ENCODE measurements at regions not wholly inside any gene's neighbourhood (a gene's known extent, or its start where the extent isn't known, plus 50 kb on each side); places are given as distances from the start of the nearest gene placed in this dataset.
A peak's percentile ranks its signal among the peaks of the same experiment; 100 is the strongest.
"Not testable (repeated sequence)": the region's sequence is repeated elsewhere in the genome, so short reads cannot be mapped to it uniquely, and the experiment has no call there.

GRCh38 chr9:101861472-101861871 is 123.0 kb upstream of the GRIN3A start:
- no peak for DNase-seq

- no peak for DNase-seq
Observed at GRCh38 chr9:101860920-101861319, 122.5 kb upstream of the GRIN3A start.

GRCh38 chr9:101859620-101860019 is 121.2 kb upstream of the GRIN3A start:
- no peak for DNase-seq

- no peak for DNase-seq
Observed at GRCh38 chr9:101858026-101858425, 119.6 kb upstream of the GRIN3A start.

- no peak for DNase-seq
Observed at GRCh38 chr9:101849102-101849707, 110.8 kb upstream of the GRIN3A start.

- DNase-seq, result peak; percentile 37 to 65
Observed at GRCh38 chr9:101848485-101848919, 110.1 kb upstream of the GRIN3A start.

GRCh38 chr9:101846161-101846560 is 107.7 kb upstream of the GRIN3A start:
- no peak for DNase-seq

GRCh38 chr9:101840694-101841188 is 102.3 kb upstream of the GRIN3A start:
- no peak for DNase-seq

- not testable (repeated sequence) for DNase-seq
Observed at GRCh38 chr9:101838988-101839387, 100.5 kb upstream of the GRIN3A start.

- DNase-seq, result no peak
Observed at GRCh38 chr9:101836021-101836420, 97.6 kb upstream of the GRIN3A start.

GRCh38 chr9:101832486-101832885 is 94.0 kb upstream of the GRIN3A start:
- no peak for DNase-seq

- not testable (repeated sequence) for DNase-seq
Observed at GRCh38 chr9:101821450-101821849, 83.0 kb upstream of the GRIN3A start.

GRCh38 chr9:101820983-101821382 is 82.5 kb upstream of the GRIN3A start:
- DNase-seq, result not testable (repeated sequence)

GRCh38 chr9:101814064-101814463 is 75.6 kb upstream of the GRIN3A start:
- DNase-seq, result no peak

- DNase-seq, result not testable (repeated sequence)
Observed at GRCh38 chr9:101807879-101808278, 69.4 kb upstream of the GRIN3A start.

- no peak for DNase-seq
Observed at GRCh38 chr9:101796044-101796443, 57.6 kb upstream of the GRIN3A start.

- no peak for DNase-seq
Observed at GRCh38 chr9:101795147-101795546, 56.7 kb upstream of the GRIN3A start.

- no peak for DNase-seq
Observed at GRCh38 chr9:101792475-101792874, 54.0 kb upstream of the GRIN3A start.

- DNase-seq, result peak; percentile 13 to 51
Observed at GRCh38 chr9:101791938-101792337, 53.5 kb upstream of the GRIN3A start.

GRCh38 chr9:101791533-101791932 is 53.1 kb upstream of the GRIN3A start:
- DNase-seq, result no peak
